GM18870 (cell line): ENCODE measurements at regions not wholly inside any gene's neighbourhood (a gene's known extent, or its start where the extent isn't known, plus 50 kb on each side); places are given as distances from the start of the nearest gene placed in this dataset.
"Not testable (repeated sequence)": the region's sequence is repeated elsewhere in the genome, so short reads cannot be mapped to it uniquely, and the experiment has no call there.

Experiments
- ATAC-seq: cut with Tn5 transposase; IDR thresholded peaks from one replicate; pipeline ENCODE4 v1.9.1; 2021; ENCODE audit warnings: moderate library complexity; ENCODE audit not compliant: unreplicated experiment

- ATAC-seq = no peak
Observed at GRCh38 chr7:46134385-46134784, 213.3 kb upstream of the IGFBP3 start.

- ATAC-seq = no peak
Observed at GRCh38 chr7:46133751-46134150, 212.7 kb upstream of the IGFBP3 start.

- ATAC-seq = no peak
Observed at GRCh38 chr7:46133072-46133471, 212.0 kb upstream of the IGFBP3 start.

- ATAC-seq = no peak
Observed at GRCh38 chr7:46131916-46132795, 211.1 kb upstream of the IGFBP3 start.

- ATAC-seq = no peak
Observed at GRCh38 chr7:46129831-46130230, 208.8 kb upstream of the IGFBP3 start.

GRCh38 chr7:46127814-46128213 is 206.7 kb upstream of the IGFBP3 start:
- no peak for ATAC-seq

GRCh38 chr7:46126675-46127300 is 205.7 kb upstream of the IGFBP3 start:
- ATAC-seq = no peak

GRCh38 chr7:46123756-46124343 is 202.8 kb upstream of the IGFBP3 start:
- no peak for ATAC-seq

- ATAC-seq = no peak
Observed at GRCh38 chr7:46115410-46115809, 194.3 kb upstream of the IGFBP3 start.

- no peak for ATAC-seq
Observed at GRCh38 chr7:46109437-46109836, 188.4 kb upstream of the IGFBP3 start.

GRCh38 chr7:46108272-46108671 is 187.2 kb upstream of the IGFBP3 start:
- no peak for ATAC-seq

- ATAC-seq = no peak
Observed at GRCh38 chr7:46107610-46108217, 186.6 kb upstream of the IGFBP3 start.

GRCh38 chr7:46100521-46100920 is 179.4 kb upstream of the IGFBP3 start:
- no peak for ATAC-seq

GRCh38 chr7:46099076-46099475 is 178.0 kb upstream of the IGFBP3 start:
- ATAC-seq = no peak

GRCh38 chr7:46091071-46091470 is 170.0 kb upstream of the IGFBP3 start:
- no peak for ATAC-seq

GRCh38 chr7:46089281-46089680 is 168.2 kb upstream of the IGFBP3 start:
- ATAC-seq = no peak

- ATAC-seq = not testable (repeated sequence)
Observed at GRCh38 chr7:46088486-46088885, 167.4 kb upstream of the IGFBP3 start.

- no peak for ATAC-seq
Observed at GRCh38 chr7:46080595-46081159, 159.6 kb upstream of the IGFBP3 start.

GRCh38 chr7:46079421-46079820 is 158.3 kb upstream of the IGFBP3 start:
- no peak for ATAC-seq

GRCh38 chr7:46076527-46076926 is 155.5 kb upstream of the IGFBP3 start:
- ATAC-seq = no peak

GRCh38 chr7:46072722-46073121 is 151.7 kb upstream of the IGFBP3 start:
- ATAC-seq = no peak
